Calu3 (cell line): ENCODE measurements at regions not wholly inside any gene's neighbourhood (a gene's known extent, or its start where the extent isn't known, plus 50 kb on each side); places are given as distances from the start of the nearest gene placed in this dataset.

Experiments
- BruUV-seq: library from RNA; stranded (reverse); fragments of 400-500 nt; replicated peaks from 2 replicates; lab custom pipeline; 2021; lab: Mats Ljungman, UMichigan
- CTCF ChIA-PET: fragments of 300-600 bp; sonication (Branson Sonifier 250); formaldehyde crosslinking; loops from one replicate; lab custom pipeline; 2022; ENCODE audit warnings: antibody characterized with exemption; lab: Charles Lee
- DNase-seq: peaks from one replicate; pipeline ENCODE4 v3.0.0; 2022
- H3K27ac Mint-ChIP-seq: one replicate; pipeline ENCODE4 v1.8.0; 2022; ENCODE audit warnings: mixed read lengths; ENCODE audit not compliant: unreplicated experiment
- H3K27me3 Mint-ChIP-seq: one replicate; pipeline ENCODE4 v1.8.0; 2022; ENCODE audit warnings: mixed read lengths; ENCODE audit not compliant: unreplicated experiment
- H3K36me3 Mint-ChIP-seq: one replicate; pipeline ENCODE4 v1.8.0; 2022; ENCODE audit warnings: mild to moderate bottlenecking, moderate library complexity, mixed read lengths; ENCODE audit not compliant: insufficient read depth, unreplicated experiment
- H3K4me1 Mint-ChIP-seq: one replicate; pipeline ENCODE4 v1.8.0; 2022; ENCODE audit warnings: mild to moderate bottlenecking, low read depth, mixed read lengths; ENCODE audit not compliant: unreplicated experiment
- H3K4me3 Mint-ChIP-seq: one replicate; pipeline ENCODE4 v1.8.0; 2022; ENCODE audit warnings: mild to moderate bottlenecking, low read depth, moderate library complexity, mixed read lengths; ENCODE audit not compliant: unreplicated experiment
- H3K9me3 Mint-ChIP-seq: one replicate; pipeline ENCODE4 v1.8.0; 2022; ENCODE audit warnings: low read depth, mixed read lengths; ENCODE audit not compliant: unreplicated experiment
- intact Hi-C: fragments of 100-400 bp; cut with micrococcal nuclease; formaldehyde crosslinking; loops from one replicate; pipeline ENCODE4 v1.10.0; 2022; ENCODE audit not compliant: unreplicated experiment
- TF ChIP-seq, protein P1 (sequence below): fragments of 200-600 bp; IDR thresholded peaks from one replicate; pipeline ENCODE4 v1.8.0; 2022; ENCODE audit warnings: antibody characterized with exemption; ENCODE audit not compliant: unreplicated experiment

DNA sequence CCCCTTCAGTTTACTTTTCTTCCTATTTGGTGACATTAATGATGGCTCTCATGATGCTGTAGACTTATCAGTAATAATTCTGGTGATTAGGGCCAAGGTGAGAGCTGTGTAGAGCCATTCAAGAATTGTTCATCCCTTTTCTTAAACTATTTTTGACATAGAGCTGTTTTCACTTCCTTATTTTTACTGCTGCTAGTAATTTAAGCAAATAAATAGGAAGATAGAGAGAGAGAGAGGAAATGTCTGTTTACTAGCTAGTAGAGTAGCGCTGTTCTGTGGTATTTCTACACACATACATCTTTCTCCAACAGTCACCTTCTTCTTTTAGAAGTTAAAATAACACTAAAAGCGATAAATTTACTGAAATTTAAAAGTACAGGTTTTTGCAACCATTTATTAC is 678.0 kb upstream of the ZP4 start:
- Mint-ChIP-seq H3K4me1 (no peaks in the 10 kb centered on the region), H3K27ac (no peak overlapping the region), H3K36me3 (no peaks in the 10 kb centered on the region), H3K4me3 (no peak overlapping the region), H3K9me3 (peaks cover 11% of the 10 kb centered on the region), H3K27me3 (no peaks in the 10 kb centered on the region)
- TF ChIP-seq, protein P1, sequence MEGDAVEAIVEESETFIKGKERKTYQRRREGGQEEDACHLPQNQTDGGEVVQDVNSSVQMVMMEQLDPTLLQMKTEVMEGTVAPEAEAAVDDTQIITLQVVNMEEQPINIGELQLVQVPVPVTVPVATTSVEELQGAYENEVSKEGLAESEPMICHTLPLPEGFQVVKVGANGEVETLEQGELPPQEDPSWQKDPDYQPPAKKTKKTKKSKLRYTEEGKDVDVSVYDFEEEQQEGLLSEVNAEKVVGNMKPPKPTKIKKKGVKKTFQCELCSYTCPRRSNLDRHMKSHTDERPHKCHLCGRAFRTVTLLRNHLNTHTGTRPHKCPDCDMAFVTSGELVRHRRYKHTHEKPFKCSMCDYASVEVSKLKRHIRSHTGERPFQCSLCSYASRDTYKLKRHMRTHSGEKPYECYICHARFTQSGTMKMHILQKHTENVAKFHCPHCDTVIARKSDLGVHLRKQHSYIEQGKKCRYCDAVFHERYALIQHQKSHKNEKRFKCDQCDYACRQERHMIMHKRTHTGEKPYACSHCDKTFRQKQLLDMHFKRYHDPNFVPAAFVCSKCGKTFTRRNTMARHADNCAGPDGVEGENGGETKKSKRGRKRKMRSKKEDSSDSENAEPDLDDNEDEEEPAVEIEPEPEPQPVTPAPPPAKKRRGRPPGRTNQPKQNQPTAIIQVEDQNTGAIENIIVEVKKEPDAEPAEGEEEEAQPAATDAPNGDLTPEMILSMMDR: no peak
- CTCF ChIA-PET: interaction anchor here (0.5 kb wide), 1 partner anchor 1076 kb away, joined by 6 read pairs; no protein-coding TSS in a partner anchor
- no TSS peak for BruUV-seq
- intact Hi-C loops: no loop called here
- DNase-seq: no peak

DNA sequence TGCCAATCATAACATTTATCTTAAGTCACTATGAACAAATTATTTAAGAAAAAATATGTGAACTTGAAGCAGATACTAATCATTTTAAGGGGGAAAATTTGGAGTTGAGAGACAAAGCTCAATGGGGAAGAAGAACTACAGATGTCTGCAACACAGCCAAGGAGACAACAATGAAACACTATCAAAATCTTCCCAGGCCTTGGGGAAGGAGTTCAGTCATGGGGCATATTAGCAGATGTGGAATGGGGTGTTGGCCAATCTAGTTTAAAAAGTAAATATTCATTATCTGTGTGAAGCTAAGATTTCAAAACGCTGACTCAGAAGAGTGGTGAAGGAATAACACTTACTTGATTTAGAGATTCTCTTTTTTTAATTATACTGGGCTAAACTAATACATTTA is 671.6 kb upstream of the ZP4 start:
- H3K27ac Mint-ChIP-seq: no peak overlapping the region
- no peak for DNase-seq
- H3K9me3 Mint-ChIP-seq: peaks cover 11% of the 10 kb centered on the region

DNA sequence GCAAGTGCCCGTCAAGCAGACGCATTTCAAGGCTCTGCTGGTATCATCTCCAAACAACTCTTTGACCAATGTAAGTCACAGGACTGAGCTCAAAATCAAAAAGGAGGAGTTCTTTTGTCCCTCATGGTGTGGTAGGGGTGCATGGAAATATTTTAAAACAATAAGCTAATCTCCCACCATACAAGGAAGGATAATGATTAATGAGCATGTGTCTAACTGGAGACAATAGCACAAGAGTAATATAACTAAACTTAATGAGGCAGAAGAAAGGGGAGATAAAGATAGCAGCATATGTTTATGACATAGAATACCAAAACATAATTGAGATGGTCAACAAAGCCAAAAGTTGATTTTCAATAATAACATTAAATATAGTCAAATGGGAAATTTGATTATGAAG is 668.0 kb upstream of the ZP4 start:
- intact Hi-C loops: no loop called here

More for the DNA sequence above, 671.6 kb upstream of the ZP4 start:
- TF ChIP-seq, protein P1: no peak
- Mint-ChIP-seq H3K27me3 (no peaks in the 10 kb centered on the region), H3K4me3 (no peak overlapping the region), H3K4me1 (no peaks in the 10 kb centered on the region), H3K36me3 (no peaks in the 10 kb centered on the region)
- CTCF ChIA-PET: no interaction called here
- BruUV-seq: no TSS peak
- intact Hi-C loops: no loop called here

DNA sequence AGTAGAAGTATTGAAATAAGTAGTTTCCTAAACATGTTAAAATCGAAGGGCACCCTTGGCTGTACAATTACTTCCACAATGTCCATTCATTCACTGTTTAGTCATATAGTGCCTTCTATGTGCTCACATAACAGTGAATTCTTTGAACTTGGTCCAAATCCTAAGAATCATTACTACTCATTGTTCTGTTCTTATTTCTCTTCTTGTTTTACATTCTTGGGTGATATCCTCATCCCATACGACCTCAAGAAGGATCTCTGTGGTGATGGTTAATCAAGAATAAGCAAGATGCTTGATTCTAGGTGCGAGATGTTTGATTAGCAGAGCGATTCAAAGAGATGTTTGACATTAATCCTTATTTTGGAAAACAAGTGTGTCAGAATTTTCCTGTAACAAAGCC is 667.4 kb upstream of the ZP4 start:
- no peak for DNase-seq
- Mint-ChIP-seq H3K27ac (no peak overlapping the region), H3K36me3 (no peaks in the 10 kb centered on the region), H3K4me3 (no peak overlapping the region), H3K9me3 (no peaks in the 10 kb centered on the region), H3K27me3 (no peaks in the 10 kb centered on the region), H3K4me1 (no peaks in the 10 kb centered on the region)
- no TSS peak for BruUV-seq
- CTCF ChIA-PET: interaction anchor here (0.6 kb wide), 1 partner anchor 525 kb away, joined by 6 read pairs; no protein-coding TSS in a partner anchor
- intact Hi-C loops: no loop called here
- TF ChIP-seq, protein P1: no peak

More for the DNA sequence above, 668.0 kb upstream of the ZP4 start:
- Mint-ChIP-seq H3K27me3 (no peaks in the 10 kb centered on the region), H3K4me3 (no peak overlapping the region), H3K4me1 (no peaks in the 10 kb centered on the region), H3K27ac (no peak overlapping the region), H3K36me3 (no peaks in the 10 kb centered on the region), H3K9me3 (peaks cover 4% of the 10 kb centered on the region)
- CTCF ChIA-PET: interaction anchor here (0.6 kb wide), 1 partner anchor 525 kb away, joined by 6 read pairs; no protein-coding TSS in a partner anchor
- no TSS peak for BruUV-seq
- TF ChIP-seq, protein P1: no peak
- DNase-seq: no peak
